Panc1 (cell line): ENCODE measurements at regions not wholly inside any gene's neighbourhood (a gene's known extent, or its start where the extent isn't known, plus 50 kb on each side); places are given as distances from the start of the nearest gene placed in this dataset.

Source experiments
- ATAC-seq: fragments of 200-7000 bp; cut with Tn5 transposase; 2 replicates; pipeline ENCODE4 v1.9.1; 2020; ENCODE audit warnings: mild to moderate bottlenecking, moderate library complexity
- BruUV-seq: library from RNA; stranded (reverse); fragments of 400-500 nt; replicated peaks from 2 replicates; lab custom pipeline; 2021; lab: Mats Ljungman, UMichigan
- CTCF ChIA-PET: fragments of 300-600 bp; sonication (Branson Sonifier 250); formaldehyde crosslinking; loops from one replicate; lab custom pipeline; 2022; ENCODE audit warnings: antibody characterized with exemption; lab: Charles Lee
- POLR2A ChIA-PET: fragments of 300-600 bp; sonication (Branson Sonifier 250); formaldehyde crosslinking; loops from one replicate; lab custom pipeline; 2022; ENCODE audit warnings: antibody characterized with exemption; lab: Charles Lee
- DNase-seq: peaks from one replicate; pipeline ENCODE4 v3.0.0-alpha.2; 2010; ENCODE audit warnings: low read depth, low spot score
- H3K27ac ChIP-seq: 2 replicates; pipeline ENCODE4 v1.5.1; 2011; ENCODE audit warnings: mild to moderate bottlenecking, low read length, inconsistent platforms
- H3K27me3 ChIP-seq: fragments of 200-500 bp; sonication (Bioruptor generic); 2 replicates; pipeline ENCODE4 v1.6.0; 2014; ENCODE audit warnings: low read length, inconsistent platforms; ENCODE audit not compliant: control insufficient read depth, insufficient read depth
- H3K36me3 ChIP-seq: fragments of 200-500 bp; sonication (Bioruptor generic); 2 replicates; pipeline ENCODE4 v1.5.1; 2014; ENCODE audit warnings: inconsistent platforms, mild to moderate bottlenecking, low read length, moderate library complexity; ENCODE audit not compliant: control insufficient read depth, insufficient read depth
- H3K4me1 ChIP-seq: 2 replicates; pipeline ENCODE4 v1.5.1; 2011; ENCODE audit warnings: inconsistent platforms, mild to moderate bottlenecking, low read length, moderate library complexity; ENCODE audit not compliant: control insufficient read depth, insufficient read depth
- H3K4me3 ChIP-seq, 2 experiments: 2 replicates each; pipeline ENCODE4 v1.5.1; 2011 to 2012; ENCODE audit warnings: low read depth in 2 of 2, low read length in 2 of 2, mild to moderate bottlenecking in 2 of 2, inconsistent platforms in 1 of 2, moderate library complexity in 1 of 2
- H3K9me3 ChIP-seq: fragments of 200-500 bp; sonication (Bioruptor generic); 2 replicates; pipeline ENCODE4 v1.5.1; 2014; ENCODE audit warnings: low read depth, mild to moderate bottlenecking, inconsistent platforms, low read length, moderate library complexity; ENCODE audit not compliant: control insufficient read depth, insufficient read depth
- POLR2AphosphoS5 ChIP-seq: IDR thresholded peaks from 2 replicates; pipeline ENCODE4 v1.6.1; 2012; ENCODE audit warnings: mild to moderate bottlenecking, low read depth, low read length, moderate library complexity
- SIN3A ChIP-seq: IDR thresholded peaks from 2 replicates; pipeline ENCODE4 v1.6.1; 2012; ENCODE audit warnings: low read depth, mild to moderate bottlenecking, low read length, moderate library complexity, borderline replicate concordance; ENCODE audit not compliant: insufficient read depth
- TCF7L2 ChIP-seq: IDR thresholded peaks from 2 replicates; pipeline ENCODE4 v1.6.1; 2011; ENCODE audit warnings: mild to moderate bottlenecking, low read depth, low read length, inconsistent platforms
- in situ Hi-C: cut with HindIII; loops from 2 replicates; pipeline ENCODE4 v1.10.0; 2016; ENCODE audit warnings: low sequenced_read_pairs, low pct_unique_long_range_greater_than_20kb
- intact Hi-C: fragments of 100-400 bp; cut with micrococcal nuclease; formaldehyde crosslinking; loops from one replicate; pipeline ENCODE4 v1.10.0; 2022; ENCODE audit not compliant: unreplicated experiment
- TF ChIP-seq, protein P1 (sequence below), 2 experiments: IDR thresholded peaks; 2 replicates each; pipeline ENCODE4 v1.6.1; 2011 to 2012; ENCODE audit warnings: low read depth in 2 of 2, control low read depth in 1 of 2, low read length in 1 of 2, mild to moderate bottlenecking in 1 of 2, moderate library complexity in 1 of 2; ENCODE audit not compliant: insufficient read depth in 1 of 2
- TF ChIP-seq, protein P2 (sequence below): fragments of 450-650 bp; IDR thresholded peaks from 2 replicates; pipeline ENCODE4 v1.5.1; 2017; ENCODE audit warnings: mild to moderate bottlenecking

DNA sequence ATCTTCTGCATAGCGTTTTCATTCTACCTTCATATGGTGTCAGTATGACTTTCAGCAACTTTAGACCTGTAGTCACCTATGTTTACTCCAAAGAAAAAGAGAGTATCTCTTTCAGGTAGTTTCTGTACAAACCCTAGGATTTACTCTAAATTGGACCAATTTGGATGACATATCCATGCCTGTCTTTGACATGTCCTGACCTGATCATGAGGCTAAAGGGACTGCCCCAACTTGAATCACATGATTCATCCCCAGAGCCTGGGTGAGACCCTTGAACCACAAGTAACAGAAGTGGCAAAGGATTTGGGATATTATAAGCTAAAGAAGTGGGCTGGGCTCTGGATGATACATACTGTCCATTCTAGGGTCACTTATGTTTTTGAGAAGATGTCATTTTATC lies 124.5 kb upstream of the CSNK1A1L start:
- Histone ChIP-seq H3K27ac (no peak overlapping the region), H3K27me3 (no peaks in the 10 kb centered on the region), H3K9me3 (no peaks in the 10 kb centered on the region), H3K4me1 (no peaks in the 10 kb centered on the region), H3K36me3 (no peaks in the 10 kb centered on the region), H3K4me3 (no peak overlapping the region)
- DNase-seq: no peak
- BruUV-seq: no TSS peak
- in situ Hi-C loops: no loop called here
- TF ChIP-seq, protein P1, sequence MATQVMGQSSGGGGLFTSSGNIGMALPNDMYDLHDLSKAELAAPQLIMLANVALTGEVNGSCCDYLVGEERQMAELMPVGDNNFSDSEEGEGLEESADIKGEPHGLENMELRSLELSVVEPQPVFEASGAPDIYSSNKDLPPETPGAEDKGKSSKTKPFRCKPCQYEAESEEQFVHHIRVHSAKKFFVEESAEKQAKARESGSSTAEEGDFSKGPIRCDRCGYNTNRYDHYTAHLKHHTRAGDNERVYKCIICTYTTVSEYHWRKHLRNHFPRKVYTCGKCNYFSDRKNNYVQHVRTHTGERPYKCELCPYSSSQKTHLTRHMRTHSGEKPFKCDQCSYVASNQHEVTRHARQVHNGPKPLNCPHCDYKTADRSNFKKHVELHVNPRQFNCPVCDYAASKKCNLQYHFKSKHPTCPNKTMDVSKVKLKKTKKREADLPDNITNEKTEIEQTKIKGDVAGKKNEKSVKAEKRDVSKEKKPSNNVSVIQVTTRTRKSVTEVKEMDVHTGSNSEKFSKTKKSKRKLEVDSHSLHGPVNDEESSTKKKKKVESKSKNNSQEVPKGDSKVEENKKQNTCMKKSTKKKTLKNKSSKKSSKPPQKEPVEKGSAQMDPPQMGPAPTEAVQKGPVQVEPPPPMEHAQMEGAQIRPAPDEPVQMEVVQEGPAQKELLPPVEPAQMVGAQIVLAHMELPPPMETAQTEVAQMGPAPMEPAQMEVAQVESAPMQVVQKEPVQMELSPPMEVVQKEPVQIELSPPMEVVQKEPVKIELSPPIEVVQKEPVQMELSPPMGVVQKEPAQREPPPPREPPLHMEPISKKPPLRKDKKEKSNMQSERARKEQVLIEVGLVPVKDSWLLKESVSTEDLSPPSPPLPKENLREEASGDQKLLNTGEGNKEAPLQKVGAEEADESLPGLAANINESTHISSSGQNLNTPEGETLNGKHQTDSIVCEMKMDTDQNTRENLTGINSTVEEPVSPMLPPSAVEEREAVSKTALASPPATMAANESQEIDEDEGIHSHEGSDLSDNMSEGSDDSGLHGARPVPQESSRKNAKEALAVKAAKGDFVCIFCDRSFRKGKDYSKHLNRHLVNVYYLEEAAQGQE (IDR thresholded peaks at IDR 0.05; ENCODE audit: insufficient read depth in 1 of 2, low read depth in 2 of 2, low read length in 1 of 2): no peak
- TF ChIP-seq, protein P2, sequence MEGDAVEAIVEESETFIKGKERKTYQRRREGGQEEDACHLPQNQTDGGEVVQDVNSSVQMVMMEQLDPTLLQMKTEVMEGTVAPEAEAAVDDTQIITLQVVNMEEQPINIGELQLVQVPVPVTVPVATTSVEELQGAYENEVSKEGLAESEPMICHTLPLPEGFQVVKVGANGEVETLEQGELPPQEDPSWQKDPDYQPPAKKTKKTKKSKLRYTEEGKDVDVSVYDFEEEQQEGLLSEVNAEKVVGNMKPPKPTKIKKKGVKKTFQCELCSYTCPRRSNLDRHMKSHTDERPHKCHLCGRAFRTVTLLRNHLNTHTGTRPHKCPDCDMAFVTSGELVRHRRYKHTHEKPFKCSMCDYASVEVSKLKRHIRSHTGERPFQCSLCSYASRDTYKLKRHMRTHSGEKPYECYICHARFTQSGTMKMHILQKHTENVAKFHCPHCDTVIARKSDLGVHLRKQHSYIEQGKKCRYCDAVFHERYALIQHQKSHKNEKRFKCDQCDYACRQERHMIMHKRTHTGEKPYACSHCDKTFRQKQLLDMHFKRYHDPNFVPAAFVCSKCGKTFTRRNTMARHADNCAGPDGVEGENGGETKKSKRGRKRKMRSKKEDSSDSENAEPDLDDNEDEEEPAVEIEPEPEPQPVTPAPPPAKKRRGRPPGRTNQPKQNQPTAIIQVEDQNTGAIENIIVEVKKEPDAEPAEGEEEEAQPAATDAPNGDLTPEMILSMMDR: no peak
- TF ChIP-seq SIN3A (no peak), POLR2AphosphoS5 (no peak), TCF7L2 (no peak)
- POLR2A ChIA-PET: no interaction called here
- CTCF ChIA-PET: interaction anchor here (0.6 kb wide), 1 partner anchor 315 kb away, joined by 7 read pairs; no protein-coding TSS in a partner anchor
- no peak for ATAC-seq
- intact Hi-C loops: no loop called here

DNA sequence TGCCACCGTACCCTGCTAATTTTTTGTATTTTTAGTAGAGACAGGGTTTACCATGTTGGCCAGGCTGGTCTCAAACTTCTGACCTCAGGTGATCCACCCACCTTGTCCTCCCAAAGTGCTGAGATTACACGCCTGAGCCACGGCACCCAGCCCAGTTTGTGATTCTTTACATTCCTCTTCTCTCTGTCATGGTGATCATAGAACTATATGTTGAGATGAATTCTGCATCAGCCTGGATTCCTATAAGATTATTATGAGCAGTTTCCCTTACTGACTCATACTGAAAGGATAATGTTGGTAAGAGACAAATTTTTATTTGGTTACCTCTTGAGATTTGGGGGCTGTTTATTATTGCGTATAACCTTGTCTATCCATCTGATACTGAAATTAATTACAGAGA lies 121.5 kb upstream of the CSNK1A1L start:
- no TSS peak for BruUV-seq
- no peak for ATAC-seq

More for the DNA sequence above, 121.5 kb upstream of the CSNK1A1L start:
- no peak for DNase-seq
- TF ChIP-seq, protein P2: no peak
- TF ChIP-seq SIN3A: no peak
- no peak for TF ChIP-seq TCF7L2
- TF ChIP-seq, protein P1 (IDR thresholded peaks at IDR 0.05; ENCODE audit: insufficient read depth in 1 of 2, low read depth in 2 of 2, low read length in 1 of 2): no peak
- TF ChIP-seq POLR2AphosphoS5: no peak
- CTCF ChIA-PET: no interaction called here
- POLR2A ChIA-PET: no interaction called here
- Histone ChIP-seq H3K27ac (no peak overlapping the region), H3K9me3 (no peaks in the 10 kb centered on the region), H3K36me3 (no peaks in the 10 kb centered on the region), H3K4me1 (no peaks in the 10 kb centered on the region), H3K27me3 (no peaks in the 10 kb centered on the region), H3K4me3 (no peak overlapping the region)
- in situ Hi-C loops: no loop called here
- intact Hi-C loops: no loop called here
